ENCODE measurements at regions not wholly inside any gene's neighbourhood (a gene's known extent, or its start where the extent isn't known, plus 50 kb on each side); places are given as distances from the start of the nearest gene placed in this dataset.
"Not testable (repeated sequence)": the region's sequence is repeated elsewhere in the genome, so short reads cannot be mapped to it uniquely, and the experiment has no call there.

DNA sequence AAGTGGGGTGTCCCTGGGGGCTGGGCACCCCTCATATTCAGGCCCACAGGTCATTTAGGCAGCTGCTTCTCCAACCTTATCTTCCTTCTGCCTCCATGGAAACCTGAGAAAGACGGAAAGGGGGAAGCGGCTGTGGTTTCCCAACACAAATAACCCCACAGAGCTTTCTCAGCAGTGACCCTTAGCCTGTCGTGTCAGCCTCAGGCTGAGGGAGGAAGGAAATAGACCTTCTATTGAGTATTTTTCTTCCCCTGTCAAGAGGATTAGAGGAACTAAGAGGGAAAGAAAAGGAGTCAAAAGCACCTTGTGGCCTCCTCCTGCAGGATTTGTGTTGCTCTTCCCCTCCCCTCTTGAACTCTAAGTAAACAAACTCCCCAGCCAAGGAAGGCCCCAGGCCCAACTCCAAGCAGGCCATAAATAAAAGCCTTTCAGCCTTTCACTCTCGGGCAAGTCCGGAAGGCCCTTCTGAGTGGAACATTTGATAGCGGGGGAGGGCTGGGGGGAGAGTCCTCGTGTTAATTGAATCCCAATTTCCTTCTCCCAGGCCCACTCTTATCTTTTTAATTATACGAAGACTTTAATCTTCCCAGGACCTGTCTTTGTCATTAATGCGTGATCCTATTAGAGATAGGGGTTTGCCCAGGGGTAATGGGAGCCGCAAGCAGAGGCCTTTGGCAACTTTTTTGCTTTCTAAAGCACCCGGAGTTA lies 121.8 kb downstream of the TRIM43 start:
- H3K27me3 ChIP-seq (ENCODE audit: control insufficient read depth, insufficient read depth, low read length) = peaks cover 24% of the 10 kb centered on the region
- not testable (repeated sequence) for H3K4me3 ChIP-seq (ENCODE audit: low read length); H3K9ac ChIP-seq (ENCODE audit: low read depth, low read length); H3K36me3 ChIP-seq (ENCODE audit: insufficient read depth, low read length); H3K9me3 ChIP-seq (replicated peaks; ENCODE audit: low read length); H3K4me2 ChIP-seq (ENCODE audit: low read length); H3K4me1 ChIP-seq (ENCODE audit: control insufficient read depth, insufficient read depth, low read length)

DNA sequence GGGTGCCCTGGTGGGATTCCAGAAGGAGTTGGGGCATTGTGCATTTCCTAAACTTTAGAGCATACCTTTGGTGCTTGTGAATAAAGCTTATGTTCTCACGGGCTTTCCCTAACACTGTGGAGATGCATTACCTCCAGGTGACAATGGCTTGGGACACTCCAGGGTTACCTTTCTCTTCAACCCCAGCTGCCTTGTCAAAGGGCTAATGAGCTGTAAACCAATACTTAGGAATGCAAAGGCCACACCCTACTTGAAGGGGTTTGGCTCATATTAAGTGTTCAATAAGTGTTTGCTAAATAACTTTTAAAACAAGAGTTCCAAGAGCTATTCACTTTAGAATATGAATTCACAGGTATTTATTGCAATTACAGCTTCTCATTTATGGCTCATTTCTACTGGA lies 122.6 kb downstream of the TRIM43 start:
- not testable (repeated sequence) for H3K4me3 ChIP-seq (ENCODE audit: low read length); H3K4me2 ChIP-seq (ENCODE audit: low read length); H3K4me1 ChIP-seq (ENCODE audit: control insufficient read depth, insufficient read depth, low read length); H3K36me3 ChIP-seq (ENCODE audit: insufficient read depth, low read length); H3K9me3 ChIP-seq (replicated peaks; ENCODE audit: low read length); H3K9ac ChIP-seq (ENCODE audit: low read depth, low read length)
- H3K27me3 ChIP-seq (ENCODE audit: control insufficient read depth, insufficient read depth, low read length) = peaks cover 24% of the 10 kb centered on the region

DNA sequence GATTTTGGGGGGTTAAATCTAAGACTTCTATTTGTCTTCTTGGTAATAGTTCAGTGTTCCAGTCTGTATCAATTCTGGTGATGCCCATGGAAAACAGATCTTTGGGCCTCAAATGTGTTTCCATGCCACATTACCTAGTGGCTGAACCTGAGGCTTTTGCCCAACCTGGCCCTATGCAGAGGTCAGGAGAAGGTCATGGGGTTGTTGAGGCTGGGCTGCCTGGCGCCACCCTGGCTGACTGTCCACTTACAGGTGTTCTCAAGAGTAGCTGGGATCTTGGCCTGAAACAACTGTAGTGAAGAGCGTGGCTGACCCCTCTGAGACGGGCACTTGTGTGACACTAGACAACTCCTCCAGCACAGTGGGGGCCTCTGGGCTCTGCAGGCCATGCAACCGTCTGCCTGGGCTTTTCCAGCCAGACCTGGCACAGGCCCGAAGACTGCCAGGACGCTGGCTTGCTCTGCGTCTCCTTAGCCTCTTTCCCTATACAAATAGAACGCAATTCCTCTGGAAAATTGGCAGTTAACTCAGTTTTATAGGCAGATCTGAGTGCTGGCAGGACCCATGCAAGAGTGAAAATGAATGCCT lies 127.8 kb downstream of the TRIM43 start:
- H3K4me3 ChIP-seq (ENCODE audit: low read length) = no peak overlapping the region
- no peaks in the 10 kb centered on the region for H3K4me1 ChIP-seq (ENCODE audit: control insufficient read depth, insufficient read depth, low read length)
- no peaks in the 10 kb centered on the region for H3K9me3 ChIP-seq (replicated peaks; ENCODE audit: low read length)

DNA sequence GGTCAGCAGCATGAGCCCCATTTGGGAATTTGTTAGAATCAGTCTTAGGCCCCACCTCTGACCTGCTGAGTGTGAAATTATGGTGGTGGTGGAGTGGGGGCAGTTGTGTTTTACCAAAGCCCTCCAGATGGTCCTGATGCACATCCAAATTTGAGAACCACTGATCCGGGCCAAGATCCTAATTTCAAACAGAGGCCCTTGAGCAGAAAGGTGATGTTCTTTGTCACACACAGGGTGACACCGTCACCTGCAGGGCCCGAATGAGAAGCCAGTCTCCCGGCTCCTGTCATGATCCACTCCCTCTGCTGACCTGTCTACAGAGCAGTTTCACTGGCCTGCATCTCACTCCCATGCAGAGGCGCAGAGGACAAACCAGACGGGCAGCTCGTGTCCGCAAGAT lies 129.9 kb downstream of the TRIM43 start:
- H3K9ac ChIP-seq (ENCODE audit: low read depth, low read length) = no peak overlapping the region
- H3K4me2 ChIP-seq (ENCODE audit: low read length) = no peak overlapping the region
- no peak overlapping the region for H3K4me3 ChIP-seq (ENCODE audit: low read length)
- H3K27me3 ChIP-seq (ENCODE audit: control insufficient read depth, insufficient read depth, low read length) = no peaks in the 10 kb centered on the region
- H3K9me3 ChIP-seq (replicated peaks; ENCODE audit: low read length) = no peaks in the 10 kb centered on the region
- H3K36me3 ChIP-seq (ENCODE audit: insufficient read depth, low read length) = no peaks in the 10 kb centered on the region
- H3K4me1 ChIP-seq (ENCODE audit: control insufficient read depth, insufficient read depth, low read length) = no peaks in the 10 kb centered on the region

More for the DNA sequence above, 127.8 kb downstream of the TRIM43 start:
- H3K4me2 ChIP-seq (ENCODE audit: low read length) = no peak overlapping the region
- H3K36me3 ChIP-seq (ENCODE audit: insufficient read depth, low read length) = no peaks in the 10 kb centered on the region
- H3K27me3 ChIP-seq (ENCODE audit: control insufficient read depth, insufficient read depth, low read length) = peaks cover 6% of the 10 kb centered on the region
- no peak overlapping the region for H3K9ac ChIP-seq (ENCODE audit: low read depth, low read length)

DNA sequence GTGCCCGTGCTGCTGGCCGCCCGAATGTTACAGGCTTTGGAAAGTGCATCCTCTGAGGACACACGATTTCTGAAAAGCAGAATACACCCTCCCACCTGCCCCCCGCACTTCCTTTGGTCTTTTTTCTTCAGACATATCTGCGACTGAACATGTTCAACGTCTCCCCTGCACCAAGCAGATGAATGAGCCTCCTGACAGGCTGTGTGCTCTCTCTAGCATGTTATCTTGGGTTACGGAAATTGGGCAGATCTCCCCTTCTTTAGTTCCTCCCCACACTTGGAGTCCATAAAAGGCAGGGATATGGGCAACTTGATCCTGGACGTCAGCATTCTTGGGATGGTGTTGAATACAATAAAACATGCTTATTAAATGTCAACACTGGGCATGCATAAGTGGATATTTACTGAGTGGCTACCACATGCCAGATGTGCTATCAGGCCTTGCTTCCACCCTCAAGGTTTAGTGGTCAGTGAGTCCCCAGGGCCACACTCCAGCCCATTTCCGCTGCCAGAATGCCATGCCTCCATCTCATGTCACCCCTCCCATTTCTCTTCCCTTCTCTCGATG lies 130.4 kb downstream of the TRIM43 start:
- Histone ChIP-seq H3K9me3 (replicated peaks; ENCODE audit: low read length) (no peaks in the 10 kb centered on the region), H3K4me3 (ENCODE audit: low read length) (no peak overlapping the region), H3K9ac (ENCODE audit: low read depth, low read length) (no peak overlapping the region), H3K36me3 (ENCODE audit: insufficient read depth, low read length) (no peaks in the 10 kb centered on the region), H3K4me1 (ENCODE audit: control insufficient read depth, insufficient read depth, low read length) (no peaks in the 10 kb centered on the region), H3K4me2 (ENCODE audit: low read length) (no peak overlapping the region), H3K27me3 (ENCODE audit: control insufficient read depth, insufficient read depth, low read length) (peaks cover 2% of the 10 kb centered on the region)

DNA sequence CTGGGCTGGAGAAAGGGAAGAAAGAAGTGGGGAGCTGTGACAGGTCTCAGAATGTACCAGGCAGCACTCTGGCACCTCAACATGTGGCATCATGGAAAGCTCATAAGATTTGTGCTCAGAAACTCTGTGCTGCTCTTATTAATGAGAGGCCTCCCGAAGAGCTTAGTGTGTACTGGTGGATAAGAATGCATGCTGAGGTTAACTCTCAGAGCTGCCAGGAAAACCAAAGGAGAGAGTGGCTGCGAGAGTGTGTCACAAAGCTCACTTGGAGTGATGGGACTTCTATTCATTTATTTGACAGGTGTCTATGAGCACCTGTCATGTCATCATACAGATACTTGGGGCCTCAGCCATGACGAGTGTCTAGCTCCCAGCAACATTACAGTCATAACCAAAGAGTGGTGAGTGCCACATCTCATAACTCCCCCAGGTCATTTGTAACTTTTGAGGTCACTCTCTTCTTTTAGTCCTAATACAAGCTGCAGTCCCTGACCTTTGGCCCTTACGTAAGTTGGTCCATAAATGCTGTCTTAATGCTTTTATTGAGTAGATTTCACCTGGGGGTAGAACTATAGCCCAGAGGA lies 131.9 kb downstream of the TRIM43 start:
- not testable (repeated sequence) for H3K4me1 ChIP-seq (ENCODE audit: control insufficient read depth, insufficient read depth, low read length); H3K9me3 ChIP-seq (replicated peaks; ENCODE audit: low read length); H3K9ac ChIP-seq (ENCODE audit: low read depth, low read length); H3K4me2 ChIP-seq (ENCODE audit: low read length); H3K27me3 ChIP-seq (ENCODE audit: control insufficient read depth, insufficient read depth, low read length); H3K36me3 ChIP-seq (ENCODE audit: insufficient read depth, low read length); H3K4me3 ChIP-seq (ENCODE audit: low read length)

DNA sequence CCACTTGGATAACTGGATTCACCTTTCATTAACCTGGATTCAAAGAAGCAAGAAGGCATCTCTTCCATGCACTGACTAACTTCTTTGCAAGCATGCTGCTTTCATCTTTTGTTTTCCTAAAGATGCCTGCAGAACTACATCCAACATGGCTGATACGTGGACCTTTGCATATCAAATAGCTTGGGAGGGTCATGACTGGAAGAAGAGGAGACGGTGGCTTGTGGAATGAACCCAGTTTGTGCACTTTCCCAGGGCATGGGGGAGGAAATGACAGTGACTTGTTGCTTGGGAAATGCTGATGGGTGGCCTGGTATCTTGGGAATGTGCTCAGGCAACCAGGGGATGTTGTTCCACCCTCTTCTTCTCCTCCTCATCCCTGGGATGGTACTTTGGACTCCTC lies 133.4 kb downstream of the TRIM43 start:
- H3K27me3 ChIP-seq (ENCODE audit: control insufficient read depth, insufficient read depth, low read length); H3K9me3 ChIP-seq (replicated peaks; ENCODE audit: low read length); H3K4me2 ChIP-seq (ENCODE audit: low read length): not testable (repeated sequence)

DNA sequence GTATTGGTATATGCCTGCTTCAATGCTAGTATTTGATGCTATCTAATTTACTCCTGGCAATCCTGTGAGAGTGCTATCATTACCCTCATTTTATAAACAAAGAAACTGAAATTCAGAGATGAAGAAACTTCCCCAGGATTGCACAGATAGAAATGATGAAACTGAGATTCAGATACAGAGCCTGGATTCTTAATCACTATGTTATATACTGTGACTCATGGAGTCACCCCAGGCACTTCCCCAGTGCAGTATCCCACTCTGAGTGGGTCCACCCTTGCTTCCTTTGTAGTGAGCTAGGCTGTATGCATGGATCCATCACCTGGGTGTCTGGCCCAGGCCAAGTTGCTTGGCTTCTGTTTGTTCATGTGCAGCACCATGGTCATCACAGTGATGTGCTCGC lies 133.9 kb downstream of the TRIM43 start:
- not testable (repeated sequence) for H3K4me1 ChIP-seq (ENCODE audit: control insufficient read depth, insufficient read depth, low read length)

More for the DNA sequence above, 133.4 kb downstream of the TRIM43 start:
- not testable (repeated sequence) for H3K36me3 ChIP-seq (ENCODE audit: insufficient read depth, low read length); H3K9ac ChIP-seq (ENCODE audit: low read depth, low read length); H3K4me1 ChIP-seq (ENCODE audit: control insufficient read depth, insufficient read depth, low read length); H3K4me3 ChIP-seq (ENCODE audit: low read length)

DNA sequence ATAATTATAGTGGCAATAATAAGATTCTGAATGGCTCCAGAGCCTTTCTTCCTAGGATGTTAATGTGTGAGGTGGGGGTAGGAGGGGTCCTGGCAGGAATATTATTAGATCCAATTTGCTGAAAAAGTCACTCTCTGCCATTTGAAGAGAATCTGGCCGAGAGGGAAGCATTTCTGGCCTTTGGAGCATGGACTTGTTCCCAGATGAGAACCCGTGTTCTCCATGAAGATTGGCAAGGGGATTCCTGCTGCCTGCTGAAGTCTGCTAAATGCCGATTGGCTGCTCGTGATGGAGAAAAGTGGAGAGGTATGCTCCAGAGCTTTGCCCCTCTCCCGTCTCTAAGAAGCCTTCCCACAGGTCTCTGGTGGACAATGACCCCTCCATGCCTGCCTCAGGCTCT lies 135.6 kb downstream of the TRIM43 start:
- H3K36me3 ChIP-seq (ENCODE audit: insufficient read depth, low read length); H3K4me3 ChIP-seq (ENCODE audit: low read length); H3K9me3 ChIP-seq (replicated peaks; ENCODE audit: low read length); H3K4me2 ChIP-seq (ENCODE audit: low read length); H3K4me1 ChIP-seq (ENCODE audit: control insufficient read depth, insufficient read depth, low read length); H3K9ac ChIP-seq (ENCODE audit: low read depth, low read length); H3K27me3 ChIP-seq (ENCODE audit: control insufficient read depth, insufficient read depth, low read length): not testable (repeated sequence)

More for the DNA sequence above, 133.9 kb downstream of the TRIM43 start:
- not testable (repeated sequence) for H3K36me3 ChIP-seq (ENCODE audit: insufficient read depth, low read length); H3K4me3 ChIP-seq (ENCODE audit: low read length); H3K9ac ChIP-seq (ENCODE audit: low read depth, low read length); H3K9me3 ChIP-seq (replicated peaks; ENCODE audit: low read length); H3K27me3 ChIP-seq (ENCODE audit: control insufficient read depth, insufficient read depth, low read length); H3K4me2 ChIP-seq (ENCODE audit: low read length)

DNA sequence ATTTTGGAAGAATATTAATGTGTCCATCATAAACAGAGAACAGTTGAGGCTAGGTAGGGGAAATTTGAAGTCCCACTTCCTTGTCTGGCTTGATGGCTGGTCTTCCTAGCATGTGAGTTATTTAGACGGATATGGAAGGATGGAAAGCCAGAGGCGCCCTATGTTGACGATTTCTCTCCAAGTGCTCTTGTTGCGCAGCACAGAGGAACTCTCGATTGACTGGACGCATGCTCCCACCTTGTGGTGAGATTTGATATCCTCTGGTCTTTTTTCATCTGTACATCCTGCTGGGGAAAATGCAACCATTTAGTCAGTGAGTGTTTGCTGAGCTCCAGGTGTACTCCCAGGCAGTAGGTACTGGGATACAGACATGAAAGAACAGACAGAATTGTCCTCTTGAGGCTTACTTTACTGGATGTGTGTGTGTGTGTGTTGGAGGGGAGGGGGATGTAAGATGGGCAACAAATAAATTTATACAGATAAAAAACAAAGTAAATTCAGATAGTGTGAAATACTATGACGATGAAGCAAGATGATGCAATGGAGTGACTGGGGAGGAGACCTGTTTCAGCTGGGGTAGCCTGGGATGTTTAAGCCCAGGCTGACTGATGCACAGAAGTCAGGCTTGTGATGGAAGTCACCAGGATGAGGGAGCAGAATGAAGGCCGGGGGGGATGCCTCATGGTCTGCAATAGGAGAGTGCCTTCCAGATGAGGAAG lies 137.2 kb downstream of the TRIM43 start:
- no peak overlapping the region for H3K4me3 ChIP-seq (ENCODE audit: low read length)

DNA sequence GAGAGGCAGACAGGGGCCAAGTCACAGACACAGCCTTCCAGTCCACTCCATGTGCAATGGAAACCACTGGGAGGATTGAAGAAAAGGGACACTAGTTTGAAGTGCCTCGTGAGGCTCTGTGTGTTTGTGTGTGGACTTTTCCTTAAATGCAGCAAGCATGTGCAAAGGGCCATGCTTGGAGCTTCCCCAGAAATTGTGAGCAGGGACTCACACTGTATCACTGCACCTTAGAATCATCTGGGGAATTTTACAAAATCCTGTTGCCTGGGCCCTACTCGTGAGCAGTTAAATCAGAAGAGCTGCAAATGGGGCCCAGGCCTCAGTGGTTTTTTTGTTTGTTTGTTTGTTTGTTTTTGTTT lies 137.8 kb downstream of the TRIM43 start:
- H3K4me1 ChIP-seq (ENCODE audit: control insufficient read depth, insufficient read depth, low read length) = no peaks in the 10 kb centered on the region
- H3K36me3 ChIP-seq (ENCODE audit: insufficient read depth, low read length) = no peaks in the 10 kb centered on the region
- no peak overlapping the region for H3K4me2 ChIP-seq (ENCODE audit: low read length)
- H3K27me3 ChIP-seq (ENCODE audit: control insufficient read depth, insufficient read depth, low read length) = peaks cover 20% of the 10 kb centered on the region
- no peak overlapping the region for H3K4me3 ChIP-seq (ENCODE audit: low read length)
- no peak overlapping the region for H3K9ac ChIP-seq (ENCODE audit: low read depth, low read length)
- no peaks in the 10 kb centered on the region for H3K9me3 ChIP-seq (replicated peaks; ENCODE audit: low read length)

More for the DNA sequence above, 137.2 kb downstream of the TRIM43 start:
- Histone ChIP-seq H3K27me3 (ENCODE audit: control insufficient read depth, insufficient read depth, low read length) (peaks cover 15% of the 10 kb centered on the region), H3K9ac (ENCODE audit: low read depth, low read length) (no peak overlapping the region), H3K4me1 (ENCODE audit: control insufficient read depth, insufficient read depth, low read length) (no peaks in the 10 kb centered on the region), H3K36me3 (ENCODE audit: insufficient read depth, low read length) (no peaks in the 10 kb centered on the region), H3K9me3 (replicated peaks; ENCODE audit: low read length) (no peaks in the 10 kb centered on the region), H3K4me2 (ENCODE audit: low read length) (no peak overlapping the region)
